Mammary epithelial cell (primary cell): ENCODE measurements at regions not wholly inside any gene's neighbourhood (a gene's known extent, or its start where the extent isn't known, plus 50 kb on each side); places are given as distances from the start of the nearest gene placed in this dataset.

Experiments
- CTCF ChIP-seq, 2 donors: IDR thresholded peaks in 1 of 2; conservative IDR thresholded peaks in 1 of 2; 2 replicates each; pipeline ENCODE4 v1.5.1; 2011 to 2012; ENCODE audit warnings: inconsistent platforms in 2 of 2, low read length in 2 of 2, mild to moderate bottlenecking in 2 of 2, control low read depth in 1 of 2, low read depth in 1 of 2; ENCODE audit not compliant: insufficient read depth in 1 of 2; ENCODE audit errors: extremely low read depth in 1 of 2
- EZH2 ChIP-seq: IDR thresholded peaks from 2 replicates; pipeline ENCODE4 v1.6.1; 2012; ENCODE audit warnings: low read length, inconsistent platforms, borderline replicate concordance

DNA sequence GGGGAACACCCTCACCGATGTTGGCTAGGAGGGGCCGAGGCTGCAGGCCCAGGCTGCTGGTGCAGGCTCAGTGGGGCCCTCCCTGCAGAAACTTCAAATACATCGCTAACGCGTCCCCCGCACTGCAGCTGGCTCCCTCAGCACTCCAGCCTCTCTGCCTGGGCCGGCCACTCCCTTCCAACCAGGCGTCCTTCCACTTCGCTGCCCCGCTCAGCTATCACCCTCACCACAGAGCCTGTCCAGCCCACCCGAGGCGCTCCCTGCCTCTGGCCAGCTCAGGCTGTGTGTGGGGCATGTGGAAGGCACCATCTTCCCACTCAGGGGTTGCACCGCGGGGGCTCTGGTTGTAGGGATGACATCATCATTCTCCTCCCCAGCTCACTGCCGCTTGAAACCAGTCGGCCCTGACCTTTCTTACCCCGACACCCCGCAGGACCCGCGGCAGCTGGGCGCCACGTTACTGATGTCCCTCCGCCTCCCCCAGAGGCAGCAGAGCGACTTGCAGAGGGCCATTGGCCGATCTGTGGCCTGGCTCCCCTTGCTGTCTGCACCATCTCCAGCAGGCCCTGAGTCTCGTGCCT, 199.9 kb upstream of the RTL1 start:
- TF ChIP-seq CTCF (conservative IDR thresholded peaks at IDR 0.05 in 1 of 2, IDR thresholded peaks at IDR 0.05 in 1 of 2; ENCODE audit: extremely low read depth in 1 of 2, insufficient read depth in 1 of 2, low read depth in 1 of 2, low read length in 2 of 2) (no peak), EZH2 (no peak)
